ENCODE measurements at regions not wholly inside any gene's neighbourhood (a gene's known extent, or its start where the extent isn't known, plus 50 kb on each side); places are given as distances from the start of the nearest gene placed in this dataset.

GRCh38 chr14:85336817-85337216, 193.1 kb upstream of the FLRT2 start:
- intact Hi-C loops (cut with DNase I): no loop called here
- TF ChIP-seq POLR2A (IDR thresholded peaks at IDR 0.05): no peak
- TF ChIP-seq, protein P1, sequence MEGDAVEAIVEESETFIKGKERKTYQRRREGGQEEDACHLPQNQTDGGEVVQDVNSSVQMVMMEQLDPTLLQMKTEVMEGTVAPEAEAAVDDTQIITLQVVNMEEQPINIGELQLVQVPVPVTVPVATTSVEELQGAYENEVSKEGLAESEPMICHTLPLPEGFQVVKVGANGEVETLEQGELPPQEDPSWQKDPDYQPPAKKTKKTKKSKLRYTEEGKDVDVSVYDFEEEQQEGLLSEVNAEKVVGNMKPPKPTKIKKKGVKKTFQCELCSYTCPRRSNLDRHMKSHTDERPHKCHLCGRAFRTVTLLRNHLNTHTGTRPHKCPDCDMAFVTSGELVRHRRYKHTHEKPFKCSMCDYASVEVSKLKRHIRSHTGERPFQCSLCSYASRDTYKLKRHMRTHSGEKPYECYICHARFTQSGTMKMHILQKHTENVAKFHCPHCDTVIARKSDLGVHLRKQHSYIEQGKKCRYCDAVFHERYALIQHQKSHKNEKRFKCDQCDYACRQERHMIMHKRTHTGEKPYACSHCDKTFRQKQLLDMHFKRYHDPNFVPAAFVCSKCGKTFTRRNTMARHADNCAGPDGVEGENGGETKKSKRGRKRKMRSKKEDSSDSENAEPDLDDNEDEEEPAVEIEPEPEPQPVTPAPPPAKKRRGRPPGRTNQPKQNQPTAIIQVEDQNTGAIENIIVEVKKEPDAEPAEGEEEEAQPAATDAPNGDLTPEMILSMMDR (IDR thresholded peaks at IDR 0.05): no peak
- Histone ChIP-seq H3K36me3 (no peaks in the 10 kb centered on the region), H3K27me3 (no peaks in the 10 kb centered on the region), H3K9me3 (no peaks in the 10 kb centered on the region), H3K4me1 (no peaks in the 10 kb centered on the region), H3K27ac (no peak overlapping the region), H3K4me3 (no peak overlapping the region)
- 61 to 73% (median 72%) methylated on average over 5 of the region's 5 CpGs for WGBS, 4 donors
- ATAC-seq (no peak), DNase-seq (no peak)

DNA sequence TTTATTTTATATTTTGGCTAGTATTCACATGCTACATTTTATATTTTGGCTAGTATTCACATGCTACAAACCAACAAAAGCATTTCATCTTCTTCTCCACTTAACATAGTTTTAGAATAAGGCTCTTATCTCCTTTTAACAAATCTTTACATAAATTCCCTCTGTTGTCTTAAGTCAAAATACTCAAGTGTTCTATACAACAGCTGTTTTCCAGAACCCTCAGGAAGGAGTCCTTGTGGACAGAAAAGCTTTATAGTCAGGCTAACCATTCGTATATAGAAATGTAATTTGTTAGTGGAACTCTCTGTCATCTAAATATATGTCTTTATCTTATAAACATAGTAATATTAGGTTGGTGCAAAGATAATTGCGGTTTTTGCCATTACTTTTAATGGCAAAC, 191.0 kb upstream of the FLRT2 start:
- intact Hi-C loops (cut with DNase I): no loop called here
- TF ChIP-seq POLR2A (IDR thresholded peaks at IDR 0.05): no peak
- TF ChIP-seq, protein P1 (IDR thresholded peaks at IDR 0.05): no peak
- DNase-seq: no peak
- Histone ChIP-seq H3K27ac (no peak overlapping the region), H3K36me3 (no peaks in the 10 kb centered on the region), H3K9me3 (no peaks in the 10 kb centered on the region), H3K4me3 (no peak overlapping the region), H3K27me3 (no peaks in the 10 kb centered on the region), H3K4me1 (peaks cover 0 to 5% (median 0%) of the 10 kb centered on the region in 12 donors)
- 79 to 91% (median 85%) methylated on average over 2 of the region's 2 CpGs for WGBS, 4 donors
- no peak for ATAC-seq

GRCh38 chr14:85342858-85343607, 186.9 kb upstream of the FLRT2 start:
- 63 to 81% (median 69%) methylated on average over 3 of the region's 3 CpGs for WGBS, 4 donors
- H3K9me3 ChIP-seq: peaks cover 0 to 6% (median 0%) of the 10 kb centered on the region in 12 donors
- H3K27ac ChIP-seq: peak overlapping the region in 3 of 12 donors; percentile 2 to 61 (median 23)
- H3K27me3 ChIP-seq: no peaks in the 10 kb centered on the region
- H3K4me3 ChIP-seq: no peak overlapping the region
- ATAC-seq (peak in 2 of 4 donors; percentile 34 to 42), DNase-seq (no peak)
- TF ChIP-seq POLR2A (IDR thresholded peaks at IDR 0.05): no peak
- TF ChIP-seq, protein P1 (IDR thresholded peaks at IDR 0.05): no peak
- H3K36me3 ChIP-seq: no peaks in the 10 kb centered on the region
- intact Hi-C loops (cut with DNase I): no loop called here
- H3K4me1 ChIP-seq: peaks cover 0 to 5% (median 0%) of the 10 kb centered on the region in 12 donors

GRCh38 chr14:85344171-85344570, 185.8 kb upstream of the FLRT2 start:
- no peak overlapping the region for H3K27ac ChIP-seq
- H3K27me3 ChIP-seq: no peaks in the 10 kb centered on the region
- ATAC-seq (no peak), DNase-seq (no peak)
- no peak for TF ChIP-seq POLR2A (IDR thresholded peaks at IDR 0.05)
- TF ChIP-seq, protein P1 (IDR thresholded peaks at IDR 0.05): no peak
- no peaks in the 10 kb centered on the region for H3K36me3 ChIP-seq
- H3K4me1 ChIP-seq: peaks cover 0 to 5% (median 0%) of the 10 kb centered on the region in 12 donors
- intact Hi-C loops (cut with DNase I): no loop called here
- H3K9me3 ChIP-seq: peaks cover 0 to 6% (median 0%) of the 10 kb centered on the region in 12 donors
- H3K4me3 ChIP-seq: no peak overlapping the region
- WGBS, 4 donors: 87 to 94% (median 92%) methylated on average over 5 of the region's 5 CpGs
